ENCODE measurements at regions not wholly inside any gene's neighbourhood (a gene's known extent, or its start where the extent isn't known, plus 50 kb on each side); places are given as distances from the start of the nearest gene placed in this dataset.
"Not testable (repeated sequence)": the region's sequence is repeated elsewhere in the genome, so short reads cannot be mapped to it uniquely, and the experiment has no call there.

DNA sequence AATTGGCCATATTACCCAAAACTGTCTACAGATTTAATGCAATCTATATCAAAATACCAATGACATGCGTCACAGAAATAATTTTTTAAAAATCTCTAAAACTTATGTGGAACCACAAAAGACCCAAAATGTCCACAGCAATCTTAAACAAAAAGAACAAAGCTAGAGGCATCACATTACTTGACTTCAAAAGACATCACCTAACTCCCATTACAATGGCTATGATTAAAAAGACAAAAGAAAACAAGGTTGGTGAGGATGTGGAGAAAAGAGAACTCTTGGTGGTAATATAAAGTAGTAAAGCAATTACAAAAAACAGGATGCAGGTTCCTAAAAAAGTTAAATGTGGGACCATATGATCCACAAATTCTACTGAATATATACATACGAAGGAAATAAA lies 187.6 kb upstream of the CNTN6 start:
- WGBS, 3 donors = 88 to 90% (median 89%) methylated on average over 2 of the region's 2 CpGs

DNA sequence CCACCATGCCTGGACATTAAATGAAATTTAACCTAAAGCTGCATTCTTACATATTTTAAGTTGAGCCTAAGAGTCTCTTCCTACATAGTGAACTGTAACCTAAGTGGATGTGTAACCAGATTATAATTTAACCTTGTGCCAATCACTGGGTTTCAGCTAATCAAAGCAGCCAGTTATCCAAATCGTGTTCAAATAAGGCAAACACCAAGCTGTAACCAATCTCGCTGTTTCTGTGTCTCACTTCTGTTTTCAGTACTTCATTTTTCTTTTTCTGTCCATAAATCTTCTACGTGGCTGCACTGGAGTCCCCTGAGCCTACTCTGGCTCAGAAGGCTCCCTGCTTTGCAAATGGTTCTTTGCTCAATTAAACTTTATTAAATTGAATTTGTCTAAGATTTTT lies 186.1 kb upstream of the CNTN6 start:
- no peaks in the 10 kb centered on the region for H3K4me1 ChIP-seq
- TF ChIP-seq, protein P1, sequence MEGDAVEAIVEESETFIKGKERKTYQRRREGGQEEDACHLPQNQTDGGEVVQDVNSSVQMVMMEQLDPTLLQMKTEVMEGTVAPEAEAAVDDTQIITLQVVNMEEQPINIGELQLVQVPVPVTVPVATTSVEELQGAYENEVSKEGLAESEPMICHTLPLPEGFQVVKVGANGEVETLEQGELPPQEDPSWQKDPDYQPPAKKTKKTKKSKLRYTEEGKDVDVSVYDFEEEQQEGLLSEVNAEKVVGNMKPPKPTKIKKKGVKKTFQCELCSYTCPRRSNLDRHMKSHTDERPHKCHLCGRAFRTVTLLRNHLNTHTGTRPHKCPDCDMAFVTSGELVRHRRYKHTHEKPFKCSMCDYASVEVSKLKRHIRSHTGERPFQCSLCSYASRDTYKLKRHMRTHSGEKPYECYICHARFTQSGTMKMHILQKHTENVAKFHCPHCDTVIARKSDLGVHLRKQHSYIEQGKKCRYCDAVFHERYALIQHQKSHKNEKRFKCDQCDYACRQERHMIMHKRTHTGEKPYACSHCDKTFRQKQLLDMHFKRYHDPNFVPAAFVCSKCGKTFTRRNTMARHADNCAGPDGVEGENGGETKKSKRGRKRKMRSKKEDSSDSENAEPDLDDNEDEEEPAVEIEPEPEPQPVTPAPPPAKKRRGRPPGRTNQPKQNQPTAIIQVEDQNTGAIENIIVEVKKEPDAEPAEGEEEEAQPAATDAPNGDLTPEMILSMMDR (IDR thresholded peaks at IDR 0.05) = no peak

More for the DNA sequence above, 187.6 kb upstream of the CNTN6 start:
- intact Hi-C loops (cut with DNase I) = no loop called here
- ATAC-seq = no peak
- Histone ChIP-seq H3K4me1 (no peaks in the 10 kb centered on the region), H3K36me3 (ENCODE audit: insufficient read depth in 1 of 2, low read depth in 1 of 2) (no peaks in the 10 kb centered on the region), H3K9me3 (peaks cover 7% of the 10 kb centered on the region), H3K4me3 (no peak overlapping the region), H3K27me3 (ENCODE audit: insufficient read depth in 3 of 3, low read length in 2 of 3) (no peaks in the 10 kb centered on the region), H3K27ac (no peak overlapping the region)
- TF ChIP-seq, protein P1 (IDR thresholded peaks at IDR 0.05) = no peak
- no peak for DNase-seq

DNA sequence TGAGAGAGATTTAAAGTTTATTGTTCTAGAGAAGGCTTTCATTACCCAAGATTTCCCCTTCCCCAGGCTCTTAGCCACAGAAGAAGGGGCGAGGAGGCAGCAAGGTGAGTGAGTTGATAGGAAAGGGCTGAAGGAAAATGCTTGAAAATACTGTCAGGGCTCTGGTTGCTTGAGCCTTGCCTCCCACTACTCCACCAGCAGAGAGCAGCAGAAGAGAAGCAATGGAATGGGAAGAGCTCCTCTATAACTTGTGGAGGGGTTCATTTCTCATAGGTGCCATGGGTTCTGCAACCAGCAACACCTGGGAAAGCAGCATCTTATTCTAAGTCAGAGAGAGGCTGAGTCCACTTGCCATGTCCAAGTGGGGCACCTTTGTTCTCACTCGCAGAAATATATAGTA lies 184.0 kb upstream of the CNTN6 start:
- WGBS, 3 donors = 64 to 71% (median 68%) methylated on average over 2 of the region's 2 CpGs
- intact Hi-C loops (cut with DNase I) = no loop called here
- Histone ChIP-seq H3K27ac (no peak overlapping the region), H3K4me1 (no peaks in the 10 kb centered on the region), H3K27me3 (ENCODE audit: insufficient read depth in 3 of 3, low read length in 2 of 3) (no peaks in the 10 kb centered on the region), H3K9me3 (no peaks in the 10 kb centered on the region), H3K36me3 (ENCODE audit: insufficient read depth in 1 of 2, low read depth in 1 of 2) (no peaks in the 10 kb centered on the region), H3K4me3 (no peak overlapping the region)
- TF ChIP-seq, protein P1 (IDR thresholded peaks at IDR 0.05) = no peak
- ATAC-seq (no peak), DNase-seq (no peak)

More for the DNA sequence above, 186.1 kb upstream of the CNTN6 start:
- 39 to 51% (median 46%) methylated on average over 3 of the region's 3 CpGs for WGBS, 3 donors
- no peak for ATAC-seq
- H3K27ac ChIP-seq = no peak overlapping the region
- intact Hi-C loops (cut with DNase I) = no loop called here
- DNase-seq = no peak
- no peaks in the 10 kb centered on the region for H3K9me3 ChIP-seq
- no peak overlapping the region for H3K4me3 ChIP-seq
- no peaks in the 10 kb centered on the region for H3K36me3 ChIP-seq (ENCODE audit: insufficient read depth in 1 of 2, low read depth in 1 of 2)
- no peaks in the 10 kb centered on the region for H3K27me3 ChIP-seq (ENCODE audit: insufficient read depth in 3 of 3, low read length in 2 of 3)

DNA sequence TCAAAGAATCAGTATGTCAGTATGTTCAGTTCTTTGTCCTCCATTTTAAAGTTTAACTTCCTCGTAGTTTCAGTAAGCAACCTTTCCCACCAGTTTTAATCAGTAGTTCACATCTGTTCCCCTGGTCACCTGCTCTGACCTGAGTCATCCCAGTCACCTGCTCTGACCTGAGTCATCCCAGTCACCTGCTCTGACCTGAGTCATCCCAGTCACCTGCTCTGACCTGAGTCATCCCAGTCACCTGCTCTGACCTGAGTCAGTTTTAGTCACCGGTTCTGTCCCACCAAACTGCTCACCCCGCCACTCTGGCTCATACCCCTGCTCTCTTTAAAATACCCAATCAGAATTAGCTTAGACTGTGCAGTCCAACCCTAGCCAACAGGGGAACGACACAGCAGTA lies 180.1 kb upstream of the CNTN6 start:
- H3K27ac ChIP-seq; intact Hi-C loops (cut with DNase I); ATAC-seq; H3K4me3 ChIP-seq; DNase-seq; H3K9me3 ChIP-seq; H3K27me3 ChIP-seq (ENCODE audit: insufficient read depth in 3 of 3, low read length in 2 of 3); H3K4me1 ChIP-seq; H3K36me3 ChIP-seq (ENCODE audit: insufficient read depth in 1 of 2, low read depth in 1 of 2): not testable (repeated sequence)
- WGBS, 3 donors = 81 to 84% (median 84%) methylated on average over 4 of the region's 4 CpGs

DNA sequence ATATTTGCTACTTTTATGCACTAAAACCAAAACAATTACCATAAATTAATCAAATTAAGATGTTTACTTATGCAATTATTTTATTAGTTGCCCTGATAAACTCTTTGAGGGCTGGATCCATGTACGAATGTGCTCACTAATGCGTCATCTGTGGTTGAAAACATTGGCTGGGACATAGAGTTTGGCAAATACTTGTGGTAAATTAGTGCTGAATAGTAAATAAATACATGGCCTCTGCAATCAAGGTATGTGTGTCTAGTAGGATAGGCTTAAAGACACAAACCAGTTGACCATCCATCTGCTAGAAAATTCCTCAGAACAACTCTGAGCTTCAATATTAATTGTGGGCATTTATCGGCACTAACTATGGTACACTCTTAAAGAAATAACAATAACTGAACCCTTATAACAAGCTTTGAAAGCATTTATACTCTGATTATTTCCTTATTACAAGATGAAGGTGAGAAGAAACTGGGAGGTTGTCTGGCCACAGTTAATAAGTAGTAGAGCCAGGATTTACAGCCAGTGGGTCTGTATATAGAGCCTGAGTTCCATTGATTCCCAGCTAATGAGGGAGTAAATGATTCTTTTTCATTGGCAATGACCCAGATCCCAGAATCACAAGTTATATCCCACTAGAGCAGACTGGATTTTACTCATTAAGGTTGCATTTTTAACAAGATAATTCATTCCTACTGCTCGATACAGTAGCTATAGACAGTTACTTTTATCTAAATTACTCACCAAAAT lies 169.5 kb upstream of the CNTN6 start:
- no peaks in the 10 kb centered on the region for H3K9me3 ChIP-seq
- ATAC-seq (no peak), DNase-seq (no peak)
- H3K27ac ChIP-seq = no peak overlapping the region
- TF ChIP-seq, protein P1 (IDR thresholded peaks at IDR 0.05) = no peak
- no peaks in the 10 kb centered on the region for H3K4me1 ChIP-seq
- intact Hi-C loops (cut with DNase I) = no loop called here
- no peaks in the 10 kb centered on the region for H3K27me3 ChIP-seq (ENCODE audit: insufficient read depth in 3 of 3, low read length in 2 of 3)
- H3K36me3 ChIP-seq (ENCODE audit: insufficient read depth in 1 of 2, low read depth in 1 of 2) = no peaks in the 10 kb centered on the region
- H3K4me3 ChIP-seq = no peak overlapping the region
- WGBS, 3 donors = 87 to 94% (median 89%) methylated on average over 4 of the region's 4 CpGs

Data from psoas muscle (tissue), 7 donors.